ENCODE measurements at regions not wholly inside any gene's neighbourhood (a gene's known extent, or its start where the extent isn't known, plus 50 kb on each side); places are given as distances from the start of the nearest gene placed in this dataset.

GRCh38 chr4:152206185-152206584 is 329.7 kb downstream of the FBXW7 start:
- no peak for DNase-seq (ENCODE audit: low spot score)
- no peaks in the 10 kb centered on the region for H3K9me2 ChIP-seq (ENCODE audit: insufficient read depth, low read length)
- H4K20me1 ChIP-seq (ENCODE audit: insufficient read depth, low read length), result no peaks in the 10 kb centered on the region
- no peak overlapping the region for H3K27ac ChIP-seq (ENCODE audit: low read depth, low read length, poor library complexity, severe bottlenecking)
- H3K79me2 ChIP-seq (ENCODE audit: insufficient read depth, low read depth, low read length), result no peaks in the 10 kb centered on the region
- intact Hi-C loops (cut with micrococcal nuclease; ENCODE audit: unreplicated experiment), result no loop called here
- no peak overlapping the region for H3K4me2 ChIP-seq (ENCODE audit: low read length)
- H3K9me3 ChIP-seq (ENCODE audit: low read length), result no peaks in the 10 kb centered on the region
- POLR2A ChIA-PET, result interaction anchor here (0.7 kb wide), 1 partner anchor 41 kb away, joined by 3 read pairs; no protein-coding TSS in a partner anchor
- CTCF ChIA-PET (ENCODE audit: unreplicated experiment), result no interaction called here
- BruUV-seq (replicated peaks), result no TSS peak
- H2AFZ ChIP-seq (ENCODE audit: low read length), result no peak overlapping the region
- no peaks in the 10 kb centered on the region for H3K36me3 ChIP-seq (ENCODE audit: insufficient read depth, low read length)
- H3K4me1 ChIP-seq (ENCODE audit: insufficient read depth, low read length, poor library complexity, severe bottlenecking), result no peaks in the 10 kb centered on the region
- H3K4me3 ChIP-seq (ENCODE audit: low read depth, low read length, poor library complexity, severe bottlenecking), result no peak overlapping the region
- TF ChIP-seq, protein P1, sequence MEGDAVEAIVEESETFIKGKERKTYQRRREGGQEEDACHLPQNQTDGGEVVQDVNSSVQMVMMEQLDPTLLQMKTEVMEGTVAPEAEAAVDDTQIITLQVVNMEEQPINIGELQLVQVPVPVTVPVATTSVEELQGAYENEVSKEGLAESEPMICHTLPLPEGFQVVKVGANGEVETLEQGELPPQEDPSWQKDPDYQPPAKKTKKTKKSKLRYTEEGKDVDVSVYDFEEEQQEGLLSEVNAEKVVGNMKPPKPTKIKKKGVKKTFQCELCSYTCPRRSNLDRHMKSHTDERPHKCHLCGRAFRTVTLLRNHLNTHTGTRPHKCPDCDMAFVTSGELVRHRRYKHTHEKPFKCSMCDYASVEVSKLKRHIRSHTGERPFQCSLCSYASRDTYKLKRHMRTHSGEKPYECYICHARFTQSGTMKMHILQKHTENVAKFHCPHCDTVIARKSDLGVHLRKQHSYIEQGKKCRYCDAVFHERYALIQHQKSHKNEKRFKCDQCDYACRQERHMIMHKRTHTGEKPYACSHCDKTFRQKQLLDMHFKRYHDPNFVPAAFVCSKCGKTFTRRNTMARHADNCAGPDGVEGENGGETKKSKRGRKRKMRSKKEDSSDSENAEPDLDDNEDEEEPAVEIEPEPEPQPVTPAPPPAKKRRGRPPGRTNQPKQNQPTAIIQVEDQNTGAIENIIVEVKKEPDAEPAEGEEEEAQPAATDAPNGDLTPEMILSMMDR (conservative IDR thresholded peaks at IDR 0.05; ENCODE audit: low read length), result no peak
- no peak for TF ChIP-seq EZH2phosphoT487 (IDR thresholded peaks at IDR 0.05; ENCODE audit: borderline replicate concordance, low read depth, low read length)

GRCh38 chr4:152202415-152202814 is 333.5 kb downstream of the FBXW7 start:
- H2AFZ ChIP-seq (ENCODE audit: low read length), result no peak overlapping the region
- DNase-seq (ENCODE audit: low spot score), result no peak
- H3K27ac ChIP-seq (ENCODE audit: low read depth, low read length, poor library complexity, severe bottlenecking), result no peak overlapping the region
- H3K4me3 ChIP-seq (ENCODE audit: low read depth, low read length, poor library complexity, severe bottlenecking), result no peak overlapping the region
- H3K36me3 ChIP-seq (ENCODE audit: insufficient read depth, low read length), result no peaks in the 10 kb centered on the region
- TF ChIP-seq, protein P1 (conservative IDR thresholded peaks at IDR 0.05; ENCODE audit: low read length), result no peak
- TF ChIP-seq EZH2phosphoT487 (IDR thresholded peaks at IDR 0.05; ENCODE audit: borderline replicate concordance, low read depth, low read length), result no peak
- H3K79me2 ChIP-seq (ENCODE audit: insufficient read depth, low read depth, low read length), result no peaks in the 10 kb centered on the region
- ChIA-PET CTCF (ENCODE audit: unreplicated experiment) (no interaction called here), POLR2A (no interaction called here)
- intact Hi-C loops (cut with micrococcal nuclease; ENCODE audit: unreplicated experiment), result no loop called here
- H3K9me3 ChIP-seq (ENCODE audit: low read length), result no peaks in the 10 kb centered on the region
- no peaks in the 10 kb centered on the region for H3K9me2 ChIP-seq (ENCODE audit: insufficient read depth, low read length)
- no TSS peak for BruUV-seq (replicated peaks)
- no peak overlapping the region for H3K4me2 ChIP-seq (ENCODE audit: low read length)
- no peaks in the 10 kb centered on the region for H4K20me1 ChIP-seq (ENCODE audit: insufficient read depth, low read length)
- no peaks in the 10 kb centered on the region for H3K4me1 ChIP-seq (ENCODE audit: insufficient read depth, low read length, poor library complexity, severe bottlenecking)

DNA sequence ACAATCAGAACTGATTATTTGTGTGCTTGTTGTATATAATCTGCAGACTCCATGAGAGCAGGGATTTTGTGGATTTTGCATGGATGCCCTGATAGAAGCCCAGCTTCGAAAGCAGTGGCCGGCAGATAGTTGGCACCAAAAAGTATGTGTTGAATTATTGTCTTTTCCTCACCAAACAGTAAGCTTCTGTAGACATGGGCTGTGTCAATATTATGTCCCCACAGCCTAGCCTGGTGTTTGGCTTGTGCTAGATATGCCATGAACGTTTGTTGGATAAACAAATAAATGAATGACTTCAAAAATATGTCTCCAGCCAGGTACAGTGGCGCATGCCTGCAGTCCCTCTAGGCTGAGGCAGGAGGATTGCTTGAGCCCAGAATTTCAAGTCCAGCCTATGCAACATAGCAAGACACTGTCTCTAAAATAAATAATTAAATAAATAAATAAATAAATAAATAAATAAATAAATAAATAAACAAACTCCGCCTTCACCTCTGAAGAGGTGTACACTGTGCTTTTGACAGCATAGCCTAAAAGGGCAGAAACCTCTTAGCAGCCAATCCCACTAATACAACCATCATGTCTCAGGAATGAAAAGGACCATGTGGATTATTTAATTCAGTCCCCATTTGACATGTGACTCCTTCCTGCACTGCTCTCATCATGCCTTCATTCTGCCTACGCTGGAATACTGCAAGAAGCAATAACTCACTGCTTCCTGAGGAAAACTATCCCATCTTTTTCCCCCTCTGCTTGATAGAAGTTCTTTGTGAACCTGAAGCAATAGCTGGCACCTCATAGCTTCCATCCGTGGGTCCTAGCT is 335.2 kb downstream of the FBXW7 start:
- Histone ChIP-seq H3K27ac (ENCODE audit: low read depth, low read length, poor library complexity, severe bottlenecking) (no peak overlapping the region), H4K20me1 (ENCODE audit: insufficient read depth, low read length) (no peaks in the 10 kb centered on the region), H3K79me2 (ENCODE audit: insufficient read depth, low read depth, low read length) (no peaks in the 10 kb centered on the region), H3K36me3 (ENCODE audit: insufficient read depth, low read length) (no peaks in the 10 kb centered on the region), H2AFZ (ENCODE audit: low read length) (no peak overlapping the region), H3K4me2 (ENCODE audit: low read length) (no peak overlapping the region), H3K9me2 (ENCODE audit: insufficient read depth, low read length) (no peaks in the 10 kb centered on the region), H3K9me3 (ENCODE audit: low read length) (no peaks in the 10 kb centered on the region), H3K4me3 (ENCODE audit: low read depth, low read length, poor library complexity, severe bottlenecking) (no peak overlapping the region), H3K4me1 (ENCODE audit: insufficient read depth, low read length, poor library complexity, severe bottlenecking) (no peaks in the 10 kb centered on the region)
- intact Hi-C loops (cut with micrococcal nuclease; ENCODE audit: unreplicated experiment), result no loop called here
- POLR2A ChIA-PET, result no interaction called here
- CTCF ChIA-PET (ENCODE audit: unreplicated experiment), result no interaction called here
- no TSS peak for BruUV-seq (replicated peaks)
- DNase-seq (ENCODE audit: low spot score), result no peak
- TF ChIP-seq, protein P1 (conservative IDR thresholded peaks at IDR 0.05; ENCODE audit: low read length), result no peak

All from OCI-LY7 (cell line).